ENCODE measurements at regions not wholly inside any gene's neighbourhood (a gene's known extent, or its start where the extent isn't known, plus 50 kb on each side); places are given as distances from the start of the nearest gene placed in this dataset.

- no peak for TF ChIP-seq CTCF (IDR thresholded peaks at IDR 0.05; ENCODE audit: borderline replicate concordance, extremely low read depth, low read length, poor library complexity, severe bottlenecking)
- no peak for TF ChIP-seq EZH2 (IDR thresholded peaks at IDR 0.05; ENCODE audit: borderline replicate concordance, low read depth, low read length, severe bottlenecking)
Observed at GRCh38 chr5:74173665-74174064, 466.9 kb downstream of the ENC1 start.
